Lung (tissue), 11 donors: ENCODE measurements at regions not wholly inside any gene's neighbourhood (a gene's known extent, or its start where the extent isn't known, plus 50 kb on each side); places are given as distances from the start of the nearest gene placed in this dataset.
"Not testable (repeated sequence)": the region's sequence is repeated elsewhere in the genome, so short reads cannot be mapped to it uniquely, and the experiment has no call there.

Experiments used
- ATAC-seq: fragments of 200-7000 bp; cut with Tn5 transposase; one replicate; pipeline ENCODE4 v1.9.1; 2020; ENCODE audit warnings: moderate number of reproducible peaks; ENCODE audit not compliant: insufficient read depth, low FRiP score
- DNase-seq, 3 donors: peaks; one replicate each; pipeline ENCODE4 v3.0.0-alpha.2; 2013 to 2017
- H3K27ac ChIP-seq, 2 donors: one replicate each; pipeline ENCODE4 v1.5.1; 2013; ENCODE audit warnings: mild to moderate bottlenecking in 2 of 2, moderate library complexity in 2 of 2, control low read depth in 1 of 2, inconsistent platforms in 1 of 2, low read depth in 1 of 2, low read length in 1 of 2
- H3K27me3 ChIP-seq, 3 donors: one replicate each; pipeline ENCODE4 v1.5.1; 2013; ENCODE audit warnings: low read length in 2 of 3; ENCODE audit not compliant: control insufficient read depth in 3 of 3, insufficient read depth in 3 of 3
- H3K36me3 ChIP-seq, 4 donors: one replicate each; pipeline ENCODE4 v1.5.1; 2013; ENCODE audit warnings: low read length in 4 of 4, mild to moderate bottlenecking in 1 of 4, moderate library complexity in 1 of 4; ENCODE audit not compliant: control insufficient read depth in 4 of 4, insufficient read depth in 4 of 4
- H3K4me1 ChIP-seq, 5 donors: one replicate each; pipeline ENCODE4 v1.5.1; 2013; ENCODE audit warnings: low read length in 5 of 5, mild to moderate bottlenecking in 2 of 5, moderate library complexity in 1 of 5; ENCODE audit not compliant: control insufficient read depth in 5 of 5, insufficient read depth in 5 of 5
- H3K4me3 ChIP-seq: one replicate; pipeline ENCODE4 v1.5.1; 2013; ENCODE audit warnings: mild to moderate bottlenecking, control low read depth, moderate library complexity
- H3K9ac ChIP-seq, 2 donors: one replicate each; pipeline ENCODE4 v1.5.1; 2013; ENCODE audit warnings: low read length in 2 of 2, control low read depth in 1 of 2; ENCODE audit not compliant: insufficient read depth in 1 of 2
- H3K9me3 ChIP-seq, 4 donors: one replicate each; pipeline ENCODE4 v1.5.1; 2013; ENCODE audit warnings: low read length in 3 of 4, mild to moderate bottlenecking in 1 of 4, moderate library complexity in 1 of 4; ENCODE audit not compliant: control insufficient read depth in 4 of 4, insufficient read depth in 3 of 4
- CTCF ChIP-seq: IDR thresholded peaks from 2 replicates; pipeline ENCODE4 v1.5.1; 2012; ENCODE audit warnings: mild to moderate bottlenecking; ENCODE audit errors: control extremely low read depth, extremely low read depth
- WGBS, 2 donors: extraction: QIAGEN DNeasy Blood & Tissue Kit; methylation state at CpG; one replicate each; pipeline ENCODE4 v1.1.7; 2013; 5-methylcytosine and 5-hydroxymethylcytosine counted together
- donor health status: control.
- donor health status: control.
- donor health status: Bipolar disorder and iron deficiency.
- donor health status: healthy.
- donor health status: DM: yes; HTN: yes; CAD: no.

DNA sequence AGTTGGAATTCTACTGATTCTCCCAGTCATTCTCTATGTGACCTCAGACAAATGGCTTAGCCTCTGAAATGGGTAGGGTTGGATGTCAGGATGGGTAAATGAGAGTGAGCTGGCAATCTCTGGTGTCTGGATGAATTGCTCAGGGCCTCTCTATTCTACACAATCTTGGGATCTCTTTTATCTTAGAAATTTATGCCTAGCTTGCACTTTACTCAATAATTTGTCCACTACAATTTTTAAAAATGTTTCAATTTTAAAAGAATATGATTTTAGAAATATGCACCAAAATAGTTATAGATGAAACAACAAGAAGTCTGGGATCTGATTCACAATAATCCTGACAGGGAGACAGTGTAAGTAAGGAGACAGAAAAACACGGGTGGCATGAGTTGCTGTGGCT lies 134.1 kb downstream of the KLRB1 start:
- H3K4me3 ChIP-seq, H3K36me3 ChIP-seq, H3K27ac ChIP-seq, H3K9me3 ChIP-seq, H3K9ac ChIP-seq, ATAC-seq, H3K27me3 ChIP-seq, H3K4me1 ChIP-seq, DNase-seq: not testable (repeated sequence)
- 95 to 100% methylated on average over 1 of the region's 1 CpG for WGBS, 2 donors

DNA sequence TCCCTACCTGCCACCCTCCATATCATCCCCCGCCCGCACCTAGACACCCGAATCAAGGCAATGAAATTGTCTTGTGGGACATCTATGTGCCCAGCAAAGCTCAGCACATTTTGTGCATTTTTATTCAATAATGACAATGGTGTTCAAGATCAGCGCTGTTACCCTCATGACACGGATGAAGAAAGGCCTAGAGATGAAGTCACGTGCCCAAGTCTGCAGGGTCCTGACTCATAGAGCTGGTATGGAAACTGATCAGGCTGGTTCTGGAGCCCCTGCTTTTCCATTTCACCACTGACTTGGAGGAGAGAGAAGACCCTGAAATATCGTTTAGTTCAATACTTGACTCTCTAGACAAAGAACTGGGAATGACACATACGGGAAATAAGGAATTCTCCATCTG lies 136.2 kb downstream of the KLRB1 start:
- H3K27me3 ChIP-seq, H3K36me3 ChIP-seq, H3K9ac ChIP-seq, H3K4me3 ChIP-seq, H3K9me3 ChIP-seq, ATAC-seq, DNase-seq, H3K27ac ChIP-seq, H3K4me1 ChIP-seq: not testable (repeated sequence)
- WGBS, 2 donors, result 95 to 96% methylated on average over 7 to 8 of the region's 8 CpGs

GRCh38 chr12:9470367-9470766 lies 137.3 kb downstream of the KLRB1 start:
- not testable (repeated sequence) for H3K27ac ChIP-seq, ATAC-seq, H3K9me3 ChIP-seq, DNase-seq, H3K4me1 ChIP-seq, H3K9ac ChIP-seq, H3K36me3 ChIP-seq, H3K27me3 ChIP-seq, H3K4me3 ChIP-seq
- 77 to 96% methylated on average over 1 of the region's 1 CpG for WGBS, 2 donors

- not testable (repeated sequence) for H3K27ac ChIP-seq, H3K27me3 ChIP-seq, H3K4me3 ChIP-seq, H3K9ac ChIP-seq, H3K9me3 ChIP-seq, DNase-seq, H3K4me1 ChIP-seq, ATAC-seq, H3K36me3 ChIP-seq
- WGBS, 2 donors, result 0 to 89% methylated on average over 1 of the region's 1 CpG
Observed at GRCh38 chr12:9469956-9470355, 137.8 kb downstream of the KLRB1 start.

- not testable (repeated sequence) for H3K4me3 ChIP-seq, H3K9me3 ChIP-seq, H3K27ac ChIP-seq, H3K9ac ChIP-seq, H3K36me3 ChIP-seq, DNase-seq, H3K27me3 ChIP-seq, ATAC-seq, H3K4me1 ChIP-seq
- WGBS, 2 donors, result 77 to 100% methylated on average over 2 of the region's 2 CpGs
Observed at GRCh38 chr12:9469463-9469862, 138.3 kb downstream of the KLRB1 start.

DNA sequence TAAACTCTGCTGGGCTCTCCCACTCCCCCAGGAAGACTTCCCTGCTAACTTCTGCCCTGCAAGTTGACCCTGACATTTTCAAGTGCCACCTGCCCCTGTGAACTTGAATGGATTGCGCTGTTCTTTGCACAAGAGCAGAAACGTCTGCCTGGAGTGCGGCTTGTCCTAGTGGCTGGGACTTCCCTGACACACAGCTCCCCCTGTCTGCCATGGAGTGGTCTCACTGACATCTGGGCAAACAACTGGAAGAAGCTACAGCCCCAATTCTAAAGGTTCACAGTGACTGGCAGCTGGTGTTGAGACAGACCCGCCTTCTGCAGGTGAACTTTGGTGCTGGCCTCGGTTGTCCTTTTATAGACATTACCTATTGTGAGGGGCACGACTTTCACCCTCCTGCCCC lies 138.7 kb downstream of the KLRB1 start:
- H3K9me3 ChIP-seq, H3K9ac ChIP-seq, H3K36me3 ChIP-seq, H3K27me3 ChIP-seq, ATAC-seq, H3K4me3 ChIP-seq, H3K27ac ChIP-seq, H3K4me1 ChIP-seq: not testable (repeated sequence)
- 43 to 49% methylated on average over 6 of the region's 6 CpGs for WGBS, 2 donors
- DNase-seq, result peak; percentile 72 to 81 (median 78)
- peak; percentile 44 for TF ChIP-seq CTCF

DNA sequence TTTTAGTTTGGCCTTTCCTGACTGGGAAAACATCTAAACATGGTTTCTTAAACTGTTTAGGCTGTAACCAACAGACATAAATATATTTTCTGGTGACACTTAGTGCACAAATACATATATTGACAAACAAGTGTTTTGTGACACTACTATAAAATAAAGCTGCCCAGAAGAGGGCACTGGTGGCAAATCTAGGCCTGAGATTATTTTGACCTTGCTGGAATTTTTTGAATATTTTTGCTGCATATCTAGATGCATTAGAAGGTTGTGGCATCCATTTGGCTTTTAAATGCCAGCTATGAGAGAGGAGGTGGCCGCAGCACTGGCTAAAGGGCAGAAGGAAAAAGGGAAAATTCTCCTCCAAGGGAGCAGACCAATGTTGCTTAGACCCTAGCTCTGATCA lies 139.6 kb downstream of the KLRB1 start:
- not testable (repeated sequence) for H3K36me3 ChIP-seq, H3K4me3 ChIP-seq, ATAC-seq, H3K27me3 ChIP-seq, H3K9ac ChIP-seq, H3K4me1 ChIP-seq, H3K9me3 ChIP-seq, H3K27ac ChIP-seq
- DNase-seq, result peak in 1 of 3 donors; percentile 25
- 76 to 78% methylated on average over 1 of the region's 1 CpG for WGBS, 2 donors
